Body of pancreas (tissue), 4 donors: ENCODE measurements at regions not wholly inside any gene's neighbourhood (a gene's known extent, or its start where the extent isn't known, plus 50 kb on each side); places are given as distances from the start of the nearest gene placed in this dataset.

Source experiments
- POLR2A ChIP-seq, 3 donors: fragments of 450-650 bp; IDR thresholded peaks; one replicate each; pipeline ENCODE4 v1.6.1; 2016; ENCODE audit warnings: antibody characterized with exemption in 3 of 3, mild to moderate bottlenecking in 2 of 3
- TF ChIP-seq, protein P1 (sequence below), 7 experiments: fragments of 450-650 bp in 4 of 7; fragments of 200-600 bp in 3 of 7; sonication (generic) in 3 of 7; IDR thresholded peaks; one replicate each; pipeline ENCODE4 v1.5.1; 2016 to 2019; ENCODE audit warnings: antibody characterized with exemption in 7 of 7

DNA sequence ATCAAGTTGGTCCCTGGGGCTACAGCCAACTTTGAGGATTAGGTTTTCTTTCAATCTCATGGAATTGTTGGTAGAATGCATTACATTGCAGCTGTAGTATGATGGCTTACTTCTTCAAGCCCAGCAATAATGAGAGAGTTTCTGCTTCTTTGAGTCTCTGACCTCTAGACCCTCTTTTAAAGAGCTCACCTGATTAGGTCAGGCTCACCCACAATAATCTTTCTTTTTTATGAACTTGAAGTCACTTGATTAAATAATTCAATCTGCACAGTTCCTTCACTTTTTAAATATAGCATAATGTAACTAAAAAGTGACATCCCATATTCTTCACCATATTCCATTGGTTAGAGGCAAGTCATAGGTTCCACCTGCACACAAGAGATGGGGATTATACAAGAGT lies 547.5 kb upstream of the CT83 start:
- TF ChIP-seq, protein P1, sequence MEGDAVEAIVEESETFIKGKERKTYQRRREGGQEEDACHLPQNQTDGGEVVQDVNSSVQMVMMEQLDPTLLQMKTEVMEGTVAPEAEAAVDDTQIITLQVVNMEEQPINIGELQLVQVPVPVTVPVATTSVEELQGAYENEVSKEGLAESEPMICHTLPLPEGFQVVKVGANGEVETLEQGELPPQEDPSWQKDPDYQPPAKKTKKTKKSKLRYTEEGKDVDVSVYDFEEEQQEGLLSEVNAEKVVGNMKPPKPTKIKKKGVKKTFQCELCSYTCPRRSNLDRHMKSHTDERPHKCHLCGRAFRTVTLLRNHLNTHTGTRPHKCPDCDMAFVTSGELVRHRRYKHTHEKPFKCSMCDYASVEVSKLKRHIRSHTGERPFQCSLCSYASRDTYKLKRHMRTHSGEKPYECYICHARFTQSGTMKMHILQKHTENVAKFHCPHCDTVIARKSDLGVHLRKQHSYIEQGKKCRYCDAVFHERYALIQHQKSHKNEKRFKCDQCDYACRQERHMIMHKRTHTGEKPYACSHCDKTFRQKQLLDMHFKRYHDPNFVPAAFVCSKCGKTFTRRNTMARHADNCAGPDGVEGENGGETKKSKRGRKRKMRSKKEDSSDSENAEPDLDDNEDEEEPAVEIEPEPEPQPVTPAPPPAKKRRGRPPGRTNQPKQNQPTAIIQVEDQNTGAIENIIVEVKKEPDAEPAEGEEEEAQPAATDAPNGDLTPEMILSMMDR (IDR thresholded peaks at IDR 0.05), result no peak
- TF ChIP-seq POLR2A (IDR thresholded peaks at IDR 0.05), result no peak
